Esophagus (tissue), 2 donors: ENCODE measurements at regions not wholly inside any gene's neighbourhood (a gene's known extent, or its start where the extent isn't known, plus 50 kb on each side); places are given as distances from the start of the nearest gene placed in this dataset.

Experiments used
- H3K27ac ChIP-seq, 2 donors: one replicate each; pipeline ENCODE4 v1.5.1; 2013; ENCODE audit warnings: low read depth in 2 of 2, mild to moderate bottlenecking in 2 of 2, inconsistent platforms in 1 of 2, low read length in 1 of 2, moderate library complexity in 1 of 2
- H3K27me3 ChIP-seq, 2 donors: one replicate each; pipeline ENCODE4 v1.6.1; 2013; ENCODE audit warnings: low read length in 2 of 2, control low read depth in 1 of 2, mild to moderate bottlenecking in 1 of 2; ENCODE audit not compliant: insufficient read depth in 2 of 2, control insufficient read depth in 1 of 2
- H3K36me3 ChIP-seq, 2 donors: one replicate each; pipeline ENCODE4 v1.6.1; 2013; ENCODE audit warnings: low read length in 1 of 2; ENCODE audit not compliant: control insufficient read depth in 2 of 2, insufficient read depth in 2 of 2
- H3K4me1 ChIP-seq, 2 donors: one replicate each; pipeline ENCODE4 v1.6.1; 2013; ENCODE audit warnings: low read length in 1 of 2; ENCODE audit not compliant: control insufficient read depth in 2 of 2, insufficient read depth in 2 of 2
- H3K4me3 ChIP-seq, 2 donors: one replicate each; pipeline ENCODE4 v1.5.1; 2013; ENCODE audit warnings: low read length in 2 of 2, mild to moderate bottlenecking in 2 of 2, low read depth in 1 of 2, moderate library complexity in 1 of 2
- H3K9me3 ChIP-seq, 2 donors: one replicate each; pipeline ENCODE4 v1.6.1; 2013; ENCODE audit warnings: mild to moderate bottlenecking in 2 of 2, low read depth in 1 of 2, low read length in 1 of 2, moderate library complexity in 1 of 2; ENCODE audit not compliant: control insufficient read depth in 2 of 2, insufficient read depth in 1 of 2
- WGBS, 2 donors: extraction: QIAGEN DNeasy Blood & Tissue Kit; methylation state at CpG; one replicate each; pipeline ENCODE4 v1.1.7; 2013; 5-methylcytosine and 5-hydroxymethylcytosine counted together
- donor health status: healthy with polysubstance abuse.
- donor health status: Bipolar disorder and iron deficiency.

DNA sequence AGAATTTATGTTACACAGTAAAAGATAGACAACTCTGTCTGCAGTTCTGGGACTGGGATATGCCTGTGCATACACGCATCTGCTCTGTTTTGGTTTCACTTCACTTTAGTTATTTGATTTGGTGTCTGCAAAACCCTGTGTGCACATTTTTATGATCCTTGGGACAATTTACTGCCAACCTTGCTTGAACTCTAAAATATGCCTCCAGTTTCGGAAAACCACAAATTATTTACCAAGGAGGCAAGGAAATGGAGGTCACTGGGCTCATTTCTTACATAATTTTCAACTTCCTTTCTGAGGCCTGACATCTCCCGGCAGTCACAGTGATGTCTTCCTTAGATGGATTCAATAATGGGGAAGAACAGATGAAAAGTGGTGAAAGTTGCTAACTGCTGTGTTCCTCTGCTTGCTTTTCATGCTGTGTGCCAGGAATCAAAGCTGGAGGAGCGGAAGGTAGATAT is 61.2 kb upstream of the TAF11L2 start:
- H3K9me3 ChIP-seq, result no peaks in the 10 kb centered on the region
- no peaks in the 10 kb centered on the region for H3K27me3 ChIP-seq
- peak overlapping the region in 1 of 2 donors; percentile 14 for H3K27ac ChIP-seq
- WGBS, 2 donors, result 40 to 51% methylated on average over 4 of the region's 4 CpGs
- H3K36me3 ChIP-seq, result no peaks in the 10 kb centered on the region
- H3K4me1 ChIP-seq, result peaks cover 0 to 3% of the 10 kb centered on the region in 2 donors
- H3K4me3 ChIP-seq, result no peak overlapping the region

DNA sequence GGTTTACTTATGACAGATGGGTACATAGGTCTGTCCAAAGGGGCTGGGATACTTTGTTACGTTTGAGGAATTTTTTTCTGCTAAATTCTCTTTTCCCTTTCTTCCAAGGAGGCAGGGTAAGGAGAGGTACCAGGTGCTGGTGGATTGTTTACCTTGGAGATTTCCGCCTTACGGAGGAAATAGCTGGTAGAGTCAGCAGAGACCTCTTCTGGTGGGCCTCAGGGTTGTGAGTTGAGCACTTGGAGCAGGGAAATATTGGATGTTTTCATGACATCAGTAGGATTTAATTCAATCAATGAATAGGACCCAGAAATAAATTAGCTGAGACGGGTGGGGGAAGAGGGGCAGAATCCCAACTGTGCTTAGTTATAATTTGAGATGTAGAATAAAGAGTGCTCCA is 60.0 kb upstream of the TAF11L2 start:
- H3K36me3 ChIP-seq, result no peaks in the 10 kb centered on the region
- H3K9me3 ChIP-seq, result no peaks in the 10 kb centered on the region
- H3K27ac ChIP-seq, result no peak overlapping the region
- 82 to 91% methylated on average over 4 of the region's 4 CpGs for WGBS, 2 donors
- no peak overlapping the region for H3K4me3 ChIP-seq
- no peaks in the 10 kb centered on the region for H3K27me3 ChIP-seq
- peaks cover 0 to 3% of the 10 kb centered on the region in 2 donors for H3K4me1 ChIP-seq

DNA sequence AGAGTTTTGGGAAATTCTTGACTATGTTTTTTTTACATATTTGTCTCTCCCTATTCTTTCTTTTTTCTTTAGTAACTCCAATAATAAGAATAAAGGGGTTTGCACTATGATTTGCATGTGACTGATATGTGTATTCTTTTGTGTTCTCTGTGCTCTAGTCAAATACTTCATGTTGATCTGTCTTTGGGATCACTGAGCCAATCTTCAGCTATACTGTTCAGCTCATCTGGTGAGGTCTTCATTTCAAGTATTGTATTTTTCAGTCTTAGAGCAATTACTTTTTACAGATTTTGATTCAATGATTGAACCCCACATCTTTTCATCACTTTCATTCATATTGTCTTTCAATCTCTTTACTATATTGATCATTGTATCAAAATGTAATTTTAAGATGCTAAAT is 58.1 kb upstream of the TAF11L2 start:
- no peaks in the 10 kb centered on the region for H3K9me3 ChIP-seq
- H3K4me1 ChIP-seq, result peaks cover 0 to 3% of the 10 kb centered on the region in 2 donors
- no peak overlapping the region for H3K4me3 ChIP-seq
- H3K27ac ChIP-seq, result no peak overlapping the region
- no peaks in the 10 kb centered on the region for H3K27me3 ChIP-seq
- no peaks in the 10 kb centered on the region for H3K36me3 ChIP-seq

- H3K4me3 ChIP-seq, result no peak overlapping the region
- peaks cover 0 to 2% of the 10 kb centered on the region in 2 donors for H3K4me1 ChIP-seq
- H3K27me3 ChIP-seq, result no peaks in the 10 kb centered on the region
- no peak overlapping the region for H3K27ac ChIP-seq
- no peaks in the 10 kb centered on the region for H3K36me3 ChIP-seq
- no peaks in the 10 kb centered on the region for H3K9me3 ChIP-seq
Measured at GRCh38 chr5:17440766-17441165, 57.3 kb upstream of the TAF11L2 start.

DNA sequence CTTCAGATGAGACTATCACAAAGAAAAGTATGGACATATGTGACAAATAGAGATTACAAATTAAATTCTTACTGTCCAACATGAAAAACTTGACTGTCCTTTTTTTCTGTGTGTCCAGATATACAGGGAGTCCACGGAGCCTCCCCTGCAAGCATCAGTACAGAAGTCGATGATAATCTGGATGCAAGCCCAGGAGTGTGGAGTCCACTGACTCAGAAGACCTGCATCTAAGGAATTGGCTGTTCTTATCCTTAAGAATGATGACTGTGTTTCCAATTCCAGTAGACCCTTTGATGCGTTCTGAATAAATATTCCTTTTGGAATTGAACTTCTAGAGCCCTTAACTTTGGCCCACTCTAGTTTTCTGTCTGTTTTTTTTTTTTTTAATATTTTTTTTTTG is 56.7 kb upstream of the TAF11L2 start:
- H3K4me3 ChIP-seq, result no peak overlapping the region
- 79 to 86% methylated on average over 3 of the region's 3 CpGs for WGBS, 2 donors
- H3K27ac ChIP-seq, result no peak overlapping the region
- H3K27me3 ChIP-seq, result no peaks in the 10 kb centered on the region
- H3K9me3 ChIP-seq, result no peaks in the 10 kb centered on the region
- H3K36me3 ChIP-seq, result no peaks in the 10 kb centered on the region
- no peaks in the 10 kb centered on the region for H3K4me1 ChIP-seq

DNA sequence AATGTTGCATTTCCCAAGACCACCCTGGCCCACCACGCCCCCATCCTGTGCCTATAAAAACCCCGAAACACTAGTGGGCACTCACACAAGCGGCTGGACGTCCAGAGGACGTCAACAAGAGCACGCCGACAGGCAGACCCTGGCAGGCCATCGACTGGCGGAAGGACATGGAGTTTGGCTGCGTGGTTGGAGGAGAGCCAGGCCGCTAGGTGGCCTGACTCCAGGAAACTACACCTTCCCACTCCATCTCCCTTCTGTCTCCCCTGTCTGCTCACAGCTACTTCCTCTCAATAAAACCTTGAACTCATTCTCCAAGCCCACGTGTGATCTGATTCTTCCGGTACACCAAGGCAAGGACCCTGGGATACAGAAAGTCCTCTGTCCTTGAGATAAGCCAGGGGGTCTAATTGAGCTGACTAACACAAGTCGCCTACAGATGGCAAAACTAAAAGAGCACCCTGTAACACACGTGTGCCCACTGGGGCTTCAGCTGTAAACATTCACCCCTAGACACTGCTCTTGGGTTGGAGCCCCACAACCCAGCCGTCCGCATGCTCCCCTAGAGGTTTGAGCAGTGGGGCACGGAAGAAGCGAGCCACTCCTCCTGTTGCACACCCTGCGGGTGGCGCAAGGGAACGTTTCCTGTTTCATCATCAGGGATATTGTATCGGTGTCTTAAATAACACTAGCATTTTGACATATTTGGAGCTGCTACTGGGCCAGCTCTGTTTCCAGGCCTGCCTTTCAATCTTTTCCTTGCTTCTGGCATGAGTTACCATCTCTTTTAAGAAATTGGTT is 54.5 kb upstream of the TAF11L2 start:
- whole genome bisulfite sequencing, 2 donors, result 89 to 91% methylated on average over 23 of the region's 23 CpGs
- Histone ChIP-seq H3K27ac (no peak overlapping the region), H3K9me3 (no peaks in the 10 kb centered on the region)

GRCh38 chr5:17444496-17444895 is 53.5 kb upstream of the TAF11L2 start:
- no peaks in the 10 kb centered on the region for H3K9me3 ChIP-seq
- no peaks in the 10 kb centered on the region for H3K36me3 ChIP-seq
- no peak overlapping the region for H3K27ac ChIP-seq
- 65 to 84% methylated on average over 1 of the region's 1 CpG for WGBS, 2 donors
- no peak overlapping the region for H3K4me3 ChIP-seq
- no peaks in the 10 kb centered on the region for H3K27me3 ChIP-seq
- no peaks in the 10 kb centered on the region for H3K4me1 ChIP-seq

More for the DNA sequence above, 54.5 kb upstream of the TAF11L2 start:
- H3K4me3 ChIP-seq, result no peak overlapping the region
- H3K36me3 ChIP-seq, result no peaks in the 10 kb centered on the region
- no peaks in the 10 kb centered on the region for H3K27me3 ChIP-seq
- H3K4me1 ChIP-seq, result no peaks in the 10 kb centered on the region

DNA sequence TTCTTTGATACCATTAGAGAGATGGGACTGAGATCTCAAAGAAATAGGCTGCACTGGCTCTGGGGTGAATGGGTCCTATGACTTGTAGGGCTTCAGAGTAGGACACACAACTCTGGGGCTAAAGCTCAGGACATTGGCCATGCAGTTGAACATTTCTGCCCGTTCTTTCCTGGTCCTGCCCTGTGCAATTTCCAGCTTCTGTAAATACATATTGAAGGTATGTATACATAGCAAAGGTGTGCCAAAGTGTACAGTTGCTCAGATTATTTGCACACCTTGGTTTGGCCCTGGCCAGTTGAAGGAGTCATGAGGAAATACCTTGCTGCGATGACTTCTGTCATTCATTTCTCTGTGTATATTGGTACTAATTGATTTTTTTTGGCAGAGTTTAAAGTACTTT is 52.8 kb upstream of the TAF11L2 start:
- H3K4me1 ChIP-seq, result no peaks in the 10 kb centered on the region
- no peaks in the 10 kb centered on the region for H3K27me3 ChIP-seq
- no peaks in the 10 kb centered on the region for H3K9me3 ChIP-seq
- H3K36me3 ChIP-seq, result no peaks in the 10 kb centered on the region
- WGBS, 2 donors, result 79 to 84% methylated on average over 2 of the region's 2 CpGs
- no peak overlapping the region for H3K4me3 ChIP-seq
- H3K27ac ChIP-seq, result no peak overlapping the region
